HepG2 (cell line): ENCODE measurements at regions not wholly inside any gene's neighbourhood (a gene's known extent, or its start where the extent isn't known, plus 50 kb on each side); places are given as distances from the start of the nearest gene placed in this dataset.

Experiments
- ATAC-seq: fragments of 200-7000 bp; cut with Tn5 transposase; 3 replicates; pipeline ENCODE4 v1.9.1; 2020; ENCODE audit warnings: mild to moderate bottlenecking, moderate library complexity
- BruUV-seq: library from RNA; stranded (reverse); fragments of 400-500 nt; replicated peaks from 2 replicates; lab custom pipeline; 2021; lab: Mats Ljungman, UMichigan
- CTCF ChIA-PET: fragments of 300-600 bp; formaldehyde crosslinking; extraction: SDS; loops from one replicate; lab custom pipeline; 2021; ENCODE audit warnings: low total read pairs, inconsistent platforms, low intra/inter-chr PET ratio; lab: Yijun Ruan, JAX
- POLR2A ChIA-PET: fragments of 350-600 bp; sonication (Branson Sonifier 250); formaldehyde crosslinking; loops from one replicate; lab custom pipeline; 2020; ENCODE audit warnings: antibody characterized with exemption, inconsistent platforms; lab: Yijun Ruan, JAX
- DNase-seq: peaks from one replicate; pipeline ENCODE4 v3.0.0-alpha.2; 2015; ENCODE audit warnings: low spot score
- FAIRE-seq: peaks from 3 replicates; lab custom pipeline; 2011; peaks lifted over from hg19 to GRCh38; lab: Jason Lieb, UNC
- H2AFZ ChIP-seq: one replicate; pipeline ENCODE4 v1.6.1; 2011; ENCODE audit warnings: low read length, inconsistent platforms
- H3K27ac ChIP-seq: fragments of 300-600 bp; 3 replicates; pipeline ENCODE4 v1.8.0; 2011; ENCODE audit warnings: mixed run types, mild to moderate bottlenecking, mixed read lengths, low read length, inconsistent platforms; ENCODE audit not compliant: insufficient read depth; ENCODE audit errors: extremely low read length
- H3K27me3 ChIP-seq, 2 experiments: fragments of 200-600 bp in 1 of 2; 2 replicates in 1 of 2; 3 replicates in 1 of 2; pipeline versions ENCODE4 v1.6.0 to v1.8.0; 2011; ENCODE audit warnings: low read length in 2 of 2, mild to moderate bottlenecking in 2 of 2, moderate library complexity in 2 of 2, inconsistent platforms in 1 of 2; ENCODE audit not compliant: insufficient read depth in 2 of 2, control insufficient read depth in 1 of 2
- H3K36me3 ChIP-seq, 2 experiments: fragments of 200-600 bp in 1 of 2; replicated peaks in 1 of 2; 2 replicates in 1 of 2; 3 replicates in 1 of 2; pipeline versions ENCODE4 v1.5.1 to v1.8.0; 2011; ENCODE audit warnings: low read length in 2 of 2, inconsistent platforms in 1 of 2; ENCODE audit not compliant: insufficient read depth in 2 of 2, control insufficient read depth in 1 of 2
- H3K4me1 ChIP-seq: 2 replicates; pipeline ENCODE4 v1.5.1; 2012; ENCODE audit warnings: low read length, inconsistent platforms; ENCODE audit not compliant: insufficient read depth
- H3K4me2 ChIP-seq: 2 replicates; pipeline ENCODE4 v1.6.0; 2011; ENCODE audit warnings: low read depth, low read length, inconsistent platforms
- H3K4me3 ChIP-seq, 3 experiments: fragments of 200-600 bp in 1 of 3; sonication (generic), shearing (Covaris generic) in 1 of 3; replicated peaks in 1 of 3; 2 replicates each; pipeline ENCODE4 v1.5.1; 2011 to 2016; ENCODE audit warnings: low read length in 3 of 3, inconsistent platforms in 2 of 3, low read depth in 2 of 3, mild to moderate bottlenecking in 2 of 3, control low read depth in 1 of 3, mixed read lengths in 1 of 3; ENCODE audit not compliant: insufficient read depth in 1 of 3
- H3K79me2 ChIP-seq: one replicate; pipeline ENCODE4 v1.6.1; 2011; ENCODE audit warnings: low read length, inconsistent platforms; ENCODE audit not compliant: insufficient read depth
- H3K9ac ChIP-seq: 2 replicates; pipeline ENCODE4 v1.6.0; 2011; ENCODE audit warnings: mild to moderate bottlenecking, low read depth, low read length, inconsistent platforms; ENCODE audit not compliant: insufficient read depth
- H3K9me3 ChIP-seq: 2 replicates; pipeline ENCODE4 v1.5.1; 2012; ENCODE audit warnings: mild to moderate bottlenecking, low read length
- H4K20me1 ChIP-seq: 2 replicates; pipeline ENCODE4 v1.6.0; 2011; ENCODE audit warnings: inconsistent platforms, mild to moderate bottlenecking, low read length, moderate library complexity; ENCODE audit not compliant: insufficient read depth
- HDAC2 ChIP-seq: sonication (generic); formaldehyde crosslinking; IDR thresholded peaks from 2 replicates; pipeline ENCODE4 v1.4.0; 2020; ENCODE audit warnings: missing genetic modification reagents
- PHB2 ChIP-seq: fragments of 450-650 bp; IDR thresholded peaks from 2 replicates; pipeline ENCODE4 v1.6.1; 2018; ENCODE audit not compliant: partially characterized antibody
- SP5 ChIP-seq: IDR thresholded peaks from 2 replicates; pipeline ENCODE4 v1.6.1; 2016; ENCODE audit warnings: low read depth, borderline replicate concordance
- THYN1 ChIP-seq: sonication (generic); formaldehyde crosslinking; IDR thresholded peaks from 2 replicates; pipeline ENCODE4 v1.8.1; 2023; ENCODE audit warnings: low read depth, mild to moderate bottlenecking, moderate library complexity, missing genetic modification reagents, borderline replicate concordance
- TSC22D2 ChIP-seq: sonication (generic); formaldehyde crosslinking; IDR thresholded peaks from 2 replicates; pipeline ENCODE4 v1.5.1; 2020; ENCODE audit warnings: missing genetic modification reagents, mild to moderate bottlenecking, borderline replicate concordance
- ZFP36L1 ChIP-seq: sonication (generic); formaldehyde crosslinking; IDR thresholded peaks from 2 replicates; pipeline ENCODE4 v1.8.0; 2022; ENCODE audit warnings: mild to moderate bottlenecking, missing genetic modification reagents, moderate library complexity
- ZKSCAN1 ChIP-seq: fragments of 150-350 bp; IDR thresholded peaks from 2 replicates; pipeline ENCODE4 v1.6.1; 2014; ENCODE audit warnings: low read length
- ZNF224 ChIP-seq: sonication (generic); formaldehyde crosslinking; IDR thresholded peaks from 2 replicates; pipeline ENCODE4 v1.5.0; 2020; ENCODE audit warnings: mild to moderate bottlenecking, missing genetic modification reagents
- ZNF232 ChIP-seq: sonication (generic); formaldehyde crosslinking; IDR thresholded peaks from 2 replicates; pipeline ENCODE4 v1.4.0; 2020; ENCODE audit warnings: missing genetic modification reagents, borderline replicate concordance
- ZNF292 ChIP-seq: sonication (generic); formaldehyde crosslinking; IDR thresholded peaks from 2 replicates; pipeline ENCODE4 v1.8.1; 2022; ENCODE audit warnings: mild to moderate bottlenecking, low read depth, missing genetic modification reagents, borderline replicate concordance
- ZNF431 ChIP-seq: sonication (generic); formaldehyde crosslinking; IDR thresholded peaks from 2 replicates; pipeline ENCODE4 v1.9.0; 2022; ENCODE audit warnings: missing genetic modification reagents, low read depth, mild to moderate bottlenecking, borderline replicate concordance
- ZNF496 ChIP-seq: sonication (generic); formaldehyde crosslinking; IDR thresholded peaks from 2 replicates; pipeline ENCODE4 v1.8.1; 2023; ENCODE audit warnings: mild to moderate bottlenecking, moderate library complexity, missing genetic modification reagents; ENCODE audit not compliant: insufficient replicate concordance
- ZNF670 ChIP-seq: sonication (generic); formaldehyde crosslinking; IDR thresholded peaks from 2 replicates; pipeline ENCODE4 v1.8.0; 2022; ENCODE audit warnings: mild to moderate bottlenecking, missing genetic modification reagents, borderline replicate concordance
- ZSCAN25 ChIP-seq: sonication (generic); formaldehyde crosslinking; IDR thresholded peaks from 2 replicates; pipeline ENCODE4 v1.8.0; 2022; ENCODE audit warnings: mild to moderate bottlenecking, missing genetic modification reagents
- WGBS: methylation state at CpG from one replicate; pipeline ENCODE4 v1.1.6; 2017; ENCODE audit warnings: low lambda C conversion rate; 5-methylcytosine and 5-hydroxymethylcytosine counted together
- in situ Hi-C: cut with HindIII; loops from 2 replicates; pipeline ENCODE4 v1.10.0; 2017; ENCODE audit warnings: low pct_unique_long_range_greater_than_20kb; ENCODE audit not compliant: extremely low pct_ligation_motif_present
- intact Hi-C: fragments of 100-400 bp; cut with micrococcal nuclease; formaldehyde crosslinking; loops from one replicate; pipeline ENCODE4 v1.10.0; 2022; ENCODE audit not compliant: unreplicated experiment
- TF ChIP-seq, protein P1 (sequence below): sonication (generic); formaldehyde crosslinking; IDR thresholded peaks from 2 replicates; pipeline ENCODE4 v1.5.1; 2020; ENCODE audit warnings: mild to moderate bottlenecking, moderate library complexity, missing genetic modification reagents
- TF ChIP-seq, protein P2 (sequence below): sonication (generic); formaldehyde crosslinking; IDR thresholded peaks from 2 replicates; pipeline ENCODE4 v1.4.0; 2020; ENCODE audit warnings: missing genetic modification reagents, borderline replicate concordance

DNA sequence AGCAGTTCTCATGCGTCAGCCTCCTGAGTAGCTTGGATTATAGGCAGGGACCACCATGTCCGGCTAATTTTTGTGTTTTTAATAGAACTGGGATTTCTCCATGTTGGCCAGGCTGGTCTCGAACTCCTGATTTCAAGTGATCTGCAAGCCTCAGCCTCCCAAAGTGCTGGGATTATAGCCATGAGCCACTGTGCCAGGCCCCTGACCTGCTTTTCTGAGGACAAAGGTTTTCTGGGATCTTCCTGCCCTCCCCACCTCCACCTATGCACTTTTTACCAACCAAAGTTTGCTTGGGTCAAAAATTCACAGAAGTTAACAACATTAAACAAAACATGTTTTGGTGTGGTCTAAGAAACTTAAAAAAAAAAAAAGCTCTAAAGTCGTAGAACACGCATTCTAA is 259.9 kb downstream of the HAUS1 start:
- DNase-seq: no peak
- H3K36me3 ChIP-seq: no peaks in the 10 kb centered on the region
- no peak overlapping the region for H2AFZ ChIP-seq
- no peaks in the 10 kb centered on the region; a peak in 2 of 5 replicates for H3K27me3 ChIP-seq
- TF ChIP-seq ZSCAN25 (CRISPR knock-in tag) (no peak), PHB2 (no peak), ZFP36L1 (no peak), SP5 (no peak), ZNF670 (CRISPR knock-in tag) (no peak), ZKSCAN1 (no peak)
- WGBS: 42% methylated on average over 5 of the region's 5 CpGs
- in situ Hi-C loops (no loop called here), intact Hi-C loops (no loop called here)
- POLR2A ChIA-PET: no interaction called here
- no peak overlapping the region for H3K4me3 ChIP-seq
- H3K4me2 ChIP-seq: no peak overlapping the region
- H3K27ac ChIP-seq: no peak overlapping the region
- H3K9ac ChIP-seq: no peak overlapping the region
- no peak for FAIRE-seq
- no peaks in the 10 kb centered on the region for H3K79me2 ChIP-seq
- H3K9me3 ChIP-seq: no peaks in the 10 kb centered on the region
- no peaks in the 10 kb centered on the region for H4K20me1 ChIP-seq
- BruUV-seq: no TSS peak
- no peaks in the 10 kb centered on the region for H3K4me1 ChIP-seq
- CTCF ChIA-PET: no interaction called here
- ATAC-seq: no peak

DNA sequence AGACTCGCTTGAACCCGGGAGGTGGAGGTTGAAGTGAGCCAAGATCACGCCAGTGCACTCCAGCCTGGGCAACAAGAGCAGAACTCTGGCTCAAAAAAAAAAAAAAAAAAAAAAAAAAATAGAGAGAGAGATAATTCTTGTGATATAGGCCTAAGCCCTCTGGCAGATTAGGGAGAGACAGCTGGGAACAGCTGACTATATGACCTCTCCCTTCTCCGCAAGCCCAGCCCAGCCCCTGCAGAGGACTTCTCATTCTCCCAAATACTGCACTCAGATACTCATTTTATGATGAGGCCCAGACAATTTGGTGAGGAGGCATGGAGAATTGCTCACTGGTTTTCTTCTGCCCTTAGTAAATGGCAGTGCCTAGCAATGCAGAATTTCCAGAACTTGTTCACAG is 262.0 kb downstream of the HAUS1 start:
- no peaks in the 10 kb centered on the region for H3K36me3 ChIP-seq
- H4K20me1 ChIP-seq: no peaks in the 10 kb centered on the region
- H3K4me1 ChIP-seq: no peaks in the 10 kb centered on the region
- DNase-seq (no peak), FAIRE-seq (no peak), ATAC-seq (no peak)
- no peak overlapping the region for H3K4me3 ChIP-seq
- H3K4me2 ChIP-seq: no peak overlapping the region
- intact Hi-C loops (no loop called here), in situ Hi-C loops (no loop called here)
- ChIA-PET CTCF (no interaction called here), POLR2A (no interaction called here)
- H3K9ac ChIP-seq: no peak overlapping the region
- H3K9me3 ChIP-seq: no peaks in the 10 kb centered on the region
- H3K27ac ChIP-seq: no peak overlapping the region
- WGBS: 25% methylated on average over 4 of the region's 4 CpGs
- no peaks in the 10 kb centered on the region for H3K79me2 ChIP-seq
- H2AFZ ChIP-seq: no peak overlapping the region
- no TSS peak for BruUV-seq
- H3K27me3 ChIP-seq: no peaks in the 10 kb centered on the region; a peak in 1 of 5 replicates
- no peak for TF ChIP-seq ZNF431 (CRISPR knock-in tag)
- no peak for TF ChIP-seq TSC22D2 (CRISPR knock-in tag)
- no peak for TF ChIP-seq ZNF292 (CRISPR knock-in tag)
- TF ChIP-seq THYN1: no peak
- no peak for TF ChIP-seq ZNF232
- TF ChIP-seq ZNF224: no peak
- TF ChIP-seq ZNF496 (CRISPR knock-in tag): no peak
- TF ChIP-seq HDAC2 (CRISPR knock-in tag): no peak
- TF ChIP-seq, protein P1, sequence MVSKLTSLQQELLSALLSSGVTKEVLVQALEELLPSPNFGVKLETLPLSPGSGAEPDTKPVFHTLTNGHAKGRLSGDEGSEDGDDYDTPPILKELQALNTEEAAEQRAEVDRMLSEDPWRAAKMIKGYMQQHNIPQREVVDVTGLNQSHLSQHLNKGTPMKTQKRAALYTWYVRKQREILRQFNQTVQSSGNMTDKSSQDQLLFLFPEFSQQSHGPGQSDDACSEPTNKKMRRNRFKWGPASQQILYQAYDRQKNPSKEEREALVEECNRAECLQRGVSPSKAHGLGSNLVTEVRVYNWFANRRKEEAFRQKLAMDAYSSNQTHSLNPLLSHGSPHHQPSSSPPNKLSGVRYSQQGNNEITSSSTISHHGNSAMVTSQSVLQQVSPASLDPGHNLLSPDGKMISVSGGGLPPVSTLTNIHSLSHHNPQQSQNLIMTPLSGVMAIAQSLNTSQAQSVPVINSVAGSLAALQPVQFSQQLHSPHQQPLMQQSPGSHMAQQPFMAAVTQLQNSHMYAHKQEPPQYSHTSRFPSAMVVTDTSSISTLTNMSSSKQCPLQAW (CRISPR knock-in tag): no peak
- TF ChIP-seq, protein P2, sequence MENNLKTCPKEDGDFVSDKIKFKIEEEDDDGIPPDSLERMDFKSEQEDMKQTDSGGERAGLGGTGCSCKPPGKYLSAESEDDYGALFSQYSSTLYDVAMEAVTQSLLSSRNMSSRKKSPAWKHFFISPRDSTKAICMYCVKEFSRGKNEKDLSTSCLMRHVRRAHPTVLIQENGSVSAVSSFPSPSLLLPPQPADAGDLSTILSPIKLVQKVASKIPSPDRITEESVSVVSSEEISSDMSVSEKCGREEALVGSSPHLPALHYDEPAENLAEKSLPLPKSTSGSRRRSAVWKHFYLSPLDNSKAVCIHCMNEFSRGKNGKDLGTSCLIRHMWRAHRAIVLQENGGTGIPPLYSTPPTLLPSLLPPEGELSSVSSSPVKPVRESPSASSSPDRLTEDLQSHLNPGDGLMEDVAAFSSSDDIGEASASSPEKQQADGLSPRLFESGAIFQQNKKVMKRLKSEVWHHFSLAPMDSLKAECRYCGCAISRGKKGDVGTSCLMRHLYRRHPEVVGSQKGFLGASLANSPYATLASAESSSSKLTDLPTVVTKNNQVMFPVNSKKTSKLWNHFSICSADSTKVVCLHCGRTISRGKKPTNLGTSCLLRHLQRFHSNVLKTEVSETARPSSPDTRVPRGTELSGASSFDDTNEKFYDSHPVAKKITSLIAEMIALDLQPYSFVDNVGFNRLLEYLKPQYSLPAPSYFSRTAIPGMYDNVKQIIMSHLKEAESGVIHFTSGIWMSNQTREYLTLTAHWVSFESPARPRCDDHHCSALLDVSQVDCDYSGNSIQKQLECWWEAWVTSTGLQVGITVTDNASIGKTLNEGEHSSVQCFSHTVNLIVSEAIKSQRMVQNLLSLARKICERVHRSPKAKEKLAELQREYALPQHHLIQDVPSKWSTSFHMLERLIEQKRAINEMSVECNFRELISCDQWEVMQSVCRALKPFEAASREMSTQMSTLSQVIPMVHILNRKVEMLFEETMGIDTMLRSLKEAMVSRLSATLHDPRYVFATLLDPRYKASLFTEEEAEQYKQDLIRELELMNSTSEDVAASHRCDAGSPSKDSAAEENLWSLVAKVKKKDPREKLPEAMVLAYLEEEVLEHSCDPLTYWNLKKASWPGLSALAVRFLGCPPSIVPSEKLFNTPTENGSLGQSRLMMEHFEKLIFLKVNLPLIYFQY: no peak
